ENCODE measurements at regions not wholly inside any gene's neighbourhood (a gene's known extent, or its start where the extent isn't known, plus 50 kb on each side); places are given as distances from the start of the nearest gene placed in this dataset.

DNA sequence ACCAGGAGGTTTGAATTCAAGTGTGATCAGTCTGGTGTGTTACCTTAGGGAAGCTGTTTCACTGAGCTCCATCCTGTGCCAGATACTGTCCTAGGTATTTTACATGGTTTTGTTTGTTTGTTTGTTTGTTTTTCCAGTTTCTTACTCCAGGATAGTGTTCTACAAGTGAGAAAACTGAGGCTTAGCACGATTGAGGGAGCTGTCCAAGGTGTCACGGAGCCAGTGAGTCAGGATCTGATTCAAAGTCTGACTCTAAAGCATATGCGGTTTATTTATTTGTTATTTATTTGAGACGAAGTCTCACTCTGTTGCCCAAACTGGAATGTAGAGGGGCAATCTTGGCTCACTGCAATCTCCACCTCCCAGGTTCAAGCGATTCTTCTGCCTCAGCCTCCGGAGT lies 79.7 kb upstream of the GNG2 start:
- in situ Hi-C loops (cut with MboI; ENCODE audit: low pct_unique_long_range_greater_than_20kb, low sequenced_read_pairs, unreplicated experiment) = loop anchor here (10.0 kb wide), 1 partner anchor 496 kb away; no protein-coding TSS in a partner anchor
- no peak for DNase-seq (ENCODE audit: low spot score)
- TF ChIP-seq, protein P1, sequence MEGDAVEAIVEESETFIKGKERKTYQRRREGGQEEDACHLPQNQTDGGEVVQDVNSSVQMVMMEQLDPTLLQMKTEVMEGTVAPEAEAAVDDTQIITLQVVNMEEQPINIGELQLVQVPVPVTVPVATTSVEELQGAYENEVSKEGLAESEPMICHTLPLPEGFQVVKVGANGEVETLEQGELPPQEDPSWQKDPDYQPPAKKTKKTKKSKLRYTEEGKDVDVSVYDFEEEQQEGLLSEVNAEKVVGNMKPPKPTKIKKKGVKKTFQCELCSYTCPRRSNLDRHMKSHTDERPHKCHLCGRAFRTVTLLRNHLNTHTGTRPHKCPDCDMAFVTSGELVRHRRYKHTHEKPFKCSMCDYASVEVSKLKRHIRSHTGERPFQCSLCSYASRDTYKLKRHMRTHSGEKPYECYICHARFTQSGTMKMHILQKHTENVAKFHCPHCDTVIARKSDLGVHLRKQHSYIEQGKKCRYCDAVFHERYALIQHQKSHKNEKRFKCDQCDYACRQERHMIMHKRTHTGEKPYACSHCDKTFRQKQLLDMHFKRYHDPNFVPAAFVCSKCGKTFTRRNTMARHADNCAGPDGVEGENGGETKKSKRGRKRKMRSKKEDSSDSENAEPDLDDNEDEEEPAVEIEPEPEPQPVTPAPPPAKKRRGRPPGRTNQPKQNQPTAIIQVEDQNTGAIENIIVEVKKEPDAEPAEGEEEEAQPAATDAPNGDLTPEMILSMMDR (IDR thresholded peaks at IDR 0.05; ENCODE audit: extremely low read depth, insufficient read depth, missing control alignments) = no peak

DNA sequence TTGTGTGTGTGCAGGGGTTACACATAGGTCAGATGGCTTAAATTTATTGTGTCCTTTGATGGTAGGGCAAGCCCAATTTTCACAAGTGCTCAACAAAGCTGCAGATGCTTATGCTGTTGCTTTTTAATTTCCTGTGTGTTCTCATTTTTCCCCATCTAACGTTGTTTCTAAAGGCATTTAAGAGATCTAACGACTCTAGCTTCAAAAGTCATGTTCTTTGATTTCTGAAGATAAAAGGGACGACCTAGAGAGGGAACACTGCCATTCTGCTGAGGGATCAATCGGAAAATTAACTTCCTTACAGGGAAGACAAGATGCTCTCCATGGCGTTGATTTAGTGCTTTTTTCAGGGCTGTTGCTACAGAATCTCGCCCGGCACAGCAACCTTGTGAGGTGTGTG lies 79.0 kb upstream of the GNG2 start:
- in situ Hi-C loops (cut with MboI; ENCODE audit: low pct_unique_long_range_greater_than_20kb, low sequenced_read_pairs, unreplicated experiment) = loop anchor here (10.0 kb wide), 1 partner anchor 497 kb away; no protein-coding TSS in a partner anchor
- TF ChIP-seq, protein P1 (IDR thresholded peaks at IDR 0.05; ENCODE audit: extremely low read depth, insufficient read depth, missing control alignments) = no peak
- DNase-seq (ENCODE audit: low spot score) = no peak

DNA sequence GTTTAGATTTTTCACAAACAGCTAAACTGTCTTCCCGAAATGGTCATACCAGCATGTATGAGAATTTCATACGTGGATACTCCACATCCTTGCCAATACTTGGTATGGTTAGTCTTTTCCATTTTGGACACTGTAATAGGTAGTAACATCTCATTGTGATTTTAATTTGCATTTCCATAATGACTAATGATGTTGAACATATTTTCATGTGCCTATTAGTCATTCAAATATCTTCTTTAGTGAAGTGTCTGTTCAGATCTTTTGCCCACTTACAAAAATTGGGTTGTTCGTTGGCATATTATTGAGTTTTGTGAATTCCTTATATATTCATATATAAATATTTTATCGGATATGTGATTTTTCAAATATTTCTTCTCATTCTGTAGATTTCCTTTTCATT lies 78.0 kb upstream of the GNG2 start:
- in situ Hi-C loops (cut with MboI; ENCODE audit: low pct_unique_long_range_greater_than_20kb, low sequenced_read_pairs, unreplicated experiment) = loop anchor here (10.0 kb wide), 1 partner anchor 498 kb away; no protein-coding TSS in a partner anchor
- TF ChIP-seq, protein P1 (IDR thresholded peaks at IDR 0.05; ENCODE audit: extremely low read depth, insufficient read depth, missing control alignments) = no peak
- DNase-seq (ENCODE audit: low spot score) = no peak

DNA sequence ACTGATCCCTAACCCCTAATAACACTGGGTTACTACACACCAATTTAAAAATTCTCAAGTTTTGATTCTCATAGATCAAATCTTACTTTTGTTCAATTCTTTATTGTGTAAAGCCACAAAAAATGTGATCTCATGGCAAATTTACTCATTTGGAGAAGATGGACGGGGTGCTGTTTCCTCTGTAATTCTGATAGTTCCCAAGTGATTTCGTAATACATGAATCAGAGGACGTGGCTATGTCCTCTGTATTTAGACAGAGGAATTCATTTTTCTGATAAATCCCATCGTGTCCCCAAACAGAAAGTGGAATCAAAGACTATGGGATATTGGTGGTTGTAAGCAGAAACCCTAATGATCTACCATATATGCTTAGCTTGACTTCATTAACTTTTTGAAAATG lies 76.6 kb upstream of the GNG2 start:
- no peak for DNase-seq (ENCODE audit: low spot score)
- TF ChIP-seq, protein P1 (IDR thresholded peaks at IDR 0.05; ENCODE audit: extremely low read depth, insufficient read depth, missing control alignments) = no peak
- in situ Hi-C loops (cut with MboI; ENCODE audit: low pct_unique_long_range_greater_than_20kb, low sequenced_read_pairs, unreplicated experiment) = loop anchor here (10.0 kb wide), 1 partner anchor 499 kb away; no protein-coding TSS in a partner anchor

DNA sequence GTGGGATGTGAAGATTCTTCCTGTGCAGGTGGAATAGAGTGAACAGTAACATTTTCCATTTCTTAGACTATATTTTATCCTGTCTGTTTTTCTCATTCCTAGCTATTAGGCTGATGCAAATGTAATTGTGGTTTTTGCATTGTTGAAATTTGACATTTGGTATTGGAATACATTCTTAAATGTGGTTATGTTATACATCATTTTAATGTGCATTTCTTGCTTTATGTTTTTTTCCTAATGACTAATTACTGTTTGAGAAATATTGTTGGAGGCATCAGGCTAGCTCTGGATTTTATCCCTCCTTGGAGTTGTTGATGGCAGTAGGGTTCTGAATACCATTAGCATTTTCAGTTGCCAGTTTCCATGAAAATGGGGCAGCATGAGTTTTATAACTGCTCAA lies 75.9 kb upstream of the GNG2 start:
- TF ChIP-seq, protein P1 (IDR thresholded peaks at IDR 0.05; ENCODE audit: extremely low read depth, insufficient read depth, missing control alignments) = no peak
- in situ Hi-C loops (cut with MboI; ENCODE audit: low pct_unique_long_range_greater_than_20kb, low sequenced_read_pairs, unreplicated experiment) = loop anchor here (10.0 kb wide), 1 partner anchor 500 kb away; no protein-coding TSS in a partner anchor
- no peak for DNase-seq (ENCODE audit: low spot score)

DNA sequence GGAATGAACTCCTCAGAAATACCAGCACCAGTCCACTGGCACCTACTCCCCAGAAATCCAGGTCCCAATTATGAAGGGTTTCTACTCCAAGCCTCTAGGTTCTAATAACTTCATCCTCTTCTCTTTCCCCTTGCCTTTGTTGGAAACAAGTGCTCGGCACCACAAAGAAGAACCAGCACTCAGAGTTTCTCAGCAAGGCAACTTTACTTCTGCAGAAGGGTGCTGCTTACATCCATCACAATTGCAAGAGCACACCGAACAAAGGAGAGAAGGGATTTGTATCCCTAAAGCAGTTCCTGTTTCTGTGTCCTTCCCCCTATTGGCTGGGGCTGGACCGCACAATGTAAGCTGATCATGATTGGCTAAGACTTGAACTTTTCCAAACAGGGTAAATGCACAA lies 74.2 kb upstream of the GNG2 start:
- in situ Hi-C loops (cut with MboI; ENCODE audit: low pct_unique_long_range_greater_than_20kb, low sequenced_read_pairs, unreplicated experiment) = loop anchor here (10.0 kb wide), 1 partner anchor 501 kb away; no protein-coding TSS in a partner anchor
- TF ChIP-seq, protein P1 (IDR thresholded peaks at IDR 0.05; ENCODE audit: extremely low read depth, insufficient read depth, missing control alignments) = no peak
- DNase-seq (ENCODE audit: low spot score) = no peak
